DND-41 (cell line): ENCODE measurements at regions not wholly inside any gene's neighbourhood (a gene's known extent, or its start where the extent isn't known, plus 50 kb on each side); places are given as distances from the start of the nearest gene placed in this dataset.

ENCODE experiments used
- ATAC-seq: fragments of 200-7000 bp; cut with Tn5 transposase; 3 replicates; pipeline ENCODE4 v1.9.1; 2021; ENCODE audit warnings: low read depth; ENCODE audit not compliant: insufficient read depth
- DNase-seq: peaks from one replicate; pipeline ENCODE4 v3.0.0-alpha.2; 2020
- H2AFZ ChIP-seq: 2 replicates; pipeline ENCODE4 v1.6.0; 2012; ENCODE audit warnings: low read depth, low read length
- H3K27ac ChIP-seq: 2 replicates; pipeline ENCODE4 v1.5.1; 2012; ENCODE audit warnings: low read length, inconsistent platforms
- H3K27me3 ChIP-seq: fragments of 200-600 bp; sonication (generic); 2 replicates; pipeline ENCODE4 v1.6.0; 2012; ENCODE audit warnings: low read length, mild to moderate bottlenecking, inconsistent platforms; ENCODE audit not compliant: insufficient read depth, poor library complexity
- H3K36me3 ChIP-seq: 2 replicates; pipeline ENCODE4 v1.5.1; 2012; ENCODE audit warnings: low read length, inconsistent platforms; ENCODE audit not compliant: insufficient read depth
- H3K4me1 ChIP-seq: 2 replicates; pipeline ENCODE4 v1.5.1; 2012; ENCODE audit warnings: mild to moderate bottlenecking, low read length; ENCODE audit not compliant: insufficient read depth
- H3K4me2 ChIP-seq: 2 replicates; pipeline ENCODE4 v1.6.0; 2012; ENCODE audit warnings: mild to moderate bottlenecking, moderate library complexity, low read length, inconsistent platforms; ENCODE audit not compliant: insufficient read depth
- H3K4me3 ChIP-seq, 2 experiments: fragments of 200-600 bp in 1 of 2; shearing (Covaris generic) in 1 of 2; 2 replicates each; pipeline ENCODE4 v1.5.1; 2012 to 2016; ENCODE audit warnings: inconsistent platforms in 2 of 2, low read length in 2 of 2, mild to moderate bottlenecking in 2 of 2, low read depth in 1 of 2, moderate library complexity in 1 of 2
- H3K79me2 ChIP-seq: 2 replicates; pipeline ENCODE4 v1.6.0; 2012; ENCODE audit warnings: low read length, inconsistent platforms; ENCODE audit not compliant: insufficient read depth
- H3K9ac ChIP-seq: 2 replicates; pipeline ENCODE4 v1.6.0; 2012; ENCODE audit warnings: low read depth, mild to moderate bottlenecking, inconsistent platforms, low read length, moderate library complexity
- H3K9me3 ChIP-seq: 2 replicates; pipeline ENCODE4 v1.5.1; 2012; ENCODE audit warnings: low read length, moderate library complexity, mild to moderate bottlenecking, inconsistent platforms; ENCODE audit not compliant: insufficient read depth, severe bottlenecking
- H4K20me1 ChIP-seq: 2 replicates; pipeline ENCODE4 v1.6.0; 2012; ENCODE audit warnings: low read length; ENCODE audit not compliant: insufficient read depth
- EZH2 ChIP-seq: IDR thresholded peaks from 3 replicates; pipeline ENCODE4 v1.6.1; 2012; ENCODE audit warnings: borderline replicate concordance, low read depth, mild to moderate bottlenecking, moderate library complexity, low read length, inconsistent platforms; ENCODE audit not compliant: severe bottlenecking
- TF ChIP-seq, protein P1 (sequence below): IDR thresholded peaks from 2 replicates; pipeline ENCODE4 v1.5.1; 2012; ENCODE audit warnings: borderline replicate concordance, low read length, moderate library complexity, mild to moderate bottlenecking; ENCODE audit not compliant: poor library complexity, severe bottlenecking; ENCODE audit errors: extremely low read depth

GRCh38 chr17:72560303-72561247 lies 439.8 kb downstream of the SOX9 start:
- H3K4me2 ChIP-seq = no peak overlapping the region
- H3K27me3 ChIP-seq = no peaks in the 10 kb centered on the region
- H3K9me3 ChIP-seq = no peaks in the 10 kb centered on the region
- no peaks in the 10 kb centered on the region for H3K36me3 ChIP-seq
- peaks cover 5% of the 10 kb centered on the region; the same call in 1 of the 2 replicates for H4K20me1 ChIP-seq
- no peak overlapping the region for H3K9ac ChIP-seq
- H3K4me3 ChIP-seq = no peak overlapping the region
- no peak overlapping the region for H2AFZ ChIP-seq
- DNase-seq (peak; percentile 62), ATAC-seq (peak; percentile 89)
- H3K27ac ChIP-seq = no peak overlapping the region
- no peaks in the 10 kb centered on the region for H3K4me1 ChIP-seq
- TF ChIP-seq, protein P1, sequence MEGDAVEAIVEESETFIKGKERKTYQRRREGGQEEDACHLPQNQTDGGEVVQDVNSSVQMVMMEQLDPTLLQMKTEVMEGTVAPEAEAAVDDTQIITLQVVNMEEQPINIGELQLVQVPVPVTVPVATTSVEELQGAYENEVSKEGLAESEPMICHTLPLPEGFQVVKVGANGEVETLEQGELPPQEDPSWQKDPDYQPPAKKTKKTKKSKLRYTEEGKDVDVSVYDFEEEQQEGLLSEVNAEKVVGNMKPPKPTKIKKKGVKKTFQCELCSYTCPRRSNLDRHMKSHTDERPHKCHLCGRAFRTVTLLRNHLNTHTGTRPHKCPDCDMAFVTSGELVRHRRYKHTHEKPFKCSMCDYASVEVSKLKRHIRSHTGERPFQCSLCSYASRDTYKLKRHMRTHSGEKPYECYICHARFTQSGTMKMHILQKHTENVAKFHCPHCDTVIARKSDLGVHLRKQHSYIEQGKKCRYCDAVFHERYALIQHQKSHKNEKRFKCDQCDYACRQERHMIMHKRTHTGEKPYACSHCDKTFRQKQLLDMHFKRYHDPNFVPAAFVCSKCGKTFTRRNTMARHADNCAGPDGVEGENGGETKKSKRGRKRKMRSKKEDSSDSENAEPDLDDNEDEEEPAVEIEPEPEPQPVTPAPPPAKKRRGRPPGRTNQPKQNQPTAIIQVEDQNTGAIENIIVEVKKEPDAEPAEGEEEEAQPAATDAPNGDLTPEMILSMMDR = peak; percentile 94
- no peak for TF ChIP-seq EZH2
- no peaks in the 10 kb centered on the region for H3K79me2 ChIP-seq

DNA sequence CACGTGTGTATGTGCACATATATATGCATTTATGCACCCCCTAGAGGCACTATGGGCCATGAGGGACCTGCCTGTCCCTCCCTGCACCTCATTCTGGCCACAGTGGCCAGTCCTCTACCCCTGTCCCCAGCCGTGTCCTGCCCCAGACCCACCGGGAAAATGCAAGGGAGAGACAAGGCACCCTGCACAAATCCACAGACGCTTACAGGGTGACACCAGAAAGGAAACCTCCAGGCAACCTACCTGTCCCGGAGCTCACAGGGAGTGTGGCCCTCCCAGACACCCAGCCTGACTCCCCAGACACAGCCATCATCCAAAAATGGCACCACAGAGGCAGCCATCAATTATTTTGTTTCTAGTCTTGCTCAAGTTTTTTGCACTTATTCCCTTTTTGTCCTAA lies 440.4 kb downstream of the SOX9 start:
- H3K9ac ChIP-seq = no peak overlapping the region
- ATAC-seq = no peak
- no peak overlapping the region for H3K4me3 ChIP-seq
- no peaks in the 10 kb centered on the region for H3K27me3 ChIP-seq
- H3K79me2 ChIP-seq = no peaks in the 10 kb centered on the region
- DNase-seq = no peak
- TF ChIP-seq, protein P1 = no peak
- TF ChIP-seq EZH2 = no peak
- H3K4me2 ChIP-seq = no peak overlapping the region
- no peaks in the 10 kb centered on the region for H3K9me3 ChIP-seq
- H3K36me3 ChIP-seq = no peaks in the 10 kb centered on the region
- H4K20me1 ChIP-seq = peaks cover 5% of the 10 kb centered on the region; the same call in 1 of the 2 replicates
- H3K27ac ChIP-seq = no peak overlapping the region
- no peak overlapping the region for H2AFZ ChIP-seq
- no peaks in the 10 kb centered on the region for H3K4me1 ChIP-seq

DNA sequence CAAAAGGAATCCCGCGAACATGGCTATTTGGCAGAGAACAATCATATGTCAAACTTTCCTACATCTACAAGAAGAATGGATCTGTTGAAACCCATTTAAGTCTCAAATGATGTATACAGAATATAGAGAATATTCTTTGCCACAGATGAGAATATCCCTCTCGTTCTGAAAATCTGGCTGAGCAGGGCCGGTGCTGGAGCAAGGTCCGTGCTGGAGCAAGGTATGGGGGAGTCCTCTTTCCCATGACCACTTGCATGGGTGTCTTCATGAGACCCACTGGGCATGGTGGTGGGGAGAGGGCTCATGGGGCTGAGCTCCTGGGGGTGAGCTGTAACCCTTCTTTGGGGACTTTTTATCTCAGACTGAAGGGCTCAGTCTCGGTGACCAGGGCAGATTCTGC lies 440.9 kb downstream of the SOX9 start:
- no peaks in the 10 kb centered on the region for H3K36me3 ChIP-seq
- TF ChIP-seq EZH2 = no peak
- TF ChIP-seq, protein P1 = no peak
- DNase-seq = no peak
- no peaks in the 10 kb centered on the region for H3K79me2 ChIP-seq
- no peak overlapping the region for H3K9ac ChIP-seq
- H3K4me3 ChIP-seq = no peak overlapping the region
- H3K4me1 ChIP-seq = no peaks in the 10 kb centered on the region
- H3K27ac ChIP-seq = no peak overlapping the region
- no peak overlapping the region for H2AFZ ChIP-seq
- no peak for ATAC-seq
- H3K27me3 ChIP-seq = no peaks in the 10 kb centered on the region
- peaks cover 5% of the 10 kb centered on the region; the same call in 1 of the 2 replicates for H4K20me1 ChIP-seq
- H3K9me3 ChIP-seq = no peaks in the 10 kb centered on the region
- H3K4me2 ChIP-seq = no peak overlapping the region
